Liver (tissue), 8 donors: ENCODE measurements at regions not wholly inside any gene's neighbourhood (a gene's known extent, or its start where the extent isn't known, plus 50 kb on each side); places are given as distances from the start of the nearest gene placed in this dataset.

ENCODE experiments used
- DNase-seq: peaks from one replicate; pipeline ENCODE4 v3.0.0-alpha.2; 2017; ENCODE audit warnings: low spot score
- H3K27ac ChIP-seq, 2 donors: one replicate each; pipeline ENCODE4 v1.7.0; 2013; ENCODE audit warnings: inconsistent platforms in 2 of 2, low read length in 2 of 2, control low read depth in 1 of 2, low read depth in 1 of 2, mild to moderate bottlenecking in 1 of 2
- H3K27me3 ChIP-seq, 4 donors: one replicate each; pipeline versions ENCODE4 v1.6.1 to v1.7.0; 2013; ENCODE audit warnings: low read length in 3 of 4, inconsistent platforms in 1 of 4, mild to moderate bottlenecking in 1 of 4, moderate library complexity in 1 of 4; ENCODE audit not compliant: control insufficient read depth in 4 of 4, insufficient read depth in 4 of 4
- H3K36me3 ChIP-seq, 4 donors: one replicate each; pipeline versions ENCODE4 v1.6.1 to v1.7.0; 2013; ENCODE audit warnings: low read length in 3 of 4, mild to moderate bottlenecking in 3 of 4, low read depth in 1 of 4, moderate library complexity in 1 of 4; ENCODE audit not compliant: control insufficient read depth in 4 of 4, insufficient read depth in 3 of 4
- H3K4me1 ChIP-seq, 4 donors: one replicate each; pipeline versions ENCODE4 v1.6.1 to v1.7.0; 2013; ENCODE audit warnings: low read length in 3 of 4, mild to moderate bottlenecking in 3 of 4, moderate library complexity in 1 of 4; ENCODE audit not compliant: control insufficient read depth in 4 of 4, insufficient read depth in 4 of 4
- H3K4me3 ChIP-seq, 3 donors: one replicate each; pipeline versions ENCODE4 v1.6.1 to v1.7.0; 2013; ENCODE audit warnings: low read length in 3 of 3, control low read depth in 1 of 3, low read depth in 1 of 3, mild to moderate bottlenecking in 1 of 3
- H3K9ac ChIP-seq, 2 donors: one replicate each; pipeline ENCODE4 v1.7.0; 2013; ENCODE audit warnings: low read length in 2 of 2, mild to moderate bottlenecking in 2 of 2, moderate library complexity in 2 of 2, control low read depth in 1 of 2, low read depth in 1 of 2
- H3K9me3 ChIP-seq, 4 donors: one replicate each; pipeline versions ENCODE4 v1.6.1 to v1.7.0; 2013; ENCODE audit warnings: low read length in 3 of 4; ENCODE audit not compliant: control insufficient read depth in 4 of 4
- EGR1 ChIP-seq, 2 donors: IDR thresholded peaks; 2 replicates each; pipeline ENCODE4 v1.6.1; 2016 to 2018; ENCODE audit warnings: antibody characterized with exemption in 2 of 2, low read depth in 2 of 2
- FOXA1 ChIP-seq: IDR thresholded peaks from 2 replicates; pipeline ENCODE4 v1.6.1; 2016; ENCODE audit warnings: antibody characterized with exemption
- FOXA2 ChIP-seq: IDR thresholded peaks from 2 replicates; pipeline ENCODE4 v1.6.1; 2016; ENCODE audit warnings: antibody characterized with exemption
- GABPA ChIP-seq, 2 donors: IDR thresholded peaks in 1 of 2; conservative IDR thresholded peaks in 1 of 2; 2 replicates each; pipeline ENCODE4 v1.6.1; 2016; ENCODE audit warnings: antibody characterized with exemption in 2 of 2, mild to moderate bottlenecking in 1 of 2, moderate library complexity in 1 of 2
- HNF4A ChIP-seq, 2 donors: conservative IDR thresholded peaks; 2 replicates each; pipeline ENCODE4 v1.6.1; 2016; ENCODE audit warnings: antibody characterized with exemption in 2 of 2, mild to moderate bottlenecking in 2 of 2
- HNF4G ChIP-seq: IDR thresholded peaks from 2 replicates; pipeline ENCODE4 v1.6.1; 2016; ENCODE audit warnings: antibody characterized with exemption
- NR2F2 ChIP-seq: IDR thresholded peaks from 2 replicates; pipeline ENCODE4 v1.6.1; 2016; ENCODE audit warnings: antibody characterized with exemption
- RAD21 ChIP-seq, 2 donors: IDR thresholded peaks; 2 replicates each; pipeline ENCODE4 v1.6.1; 2016; ENCODE audit warnings: antibody characterized with exemption in 2 of 2, mild to moderate bottlenecking in 2 of 2
- RXRA ChIP-seq, 2 donors: IDR thresholded peaks; 2 replicates each; pipeline ENCODE4 v1.6.1; 2017 to 2018; ENCODE audit warnings: antibody characterized with exemption in 2 of 2, mild to moderate bottlenecking in 1 of 2
- SP1 ChIP-seq: IDR thresholded peaks from 2 replicates; pipeline ENCODE4 v1.6.1; 2018; ENCODE audit warnings: antibody characterized with exemption, mild to moderate bottlenecking
- TAF1 ChIP-seq: conservative IDR thresholded peaks from 2 replicates; pipeline ENCODE4 v1.6.1; 2016; ENCODE audit warnings: antibody characterized with exemption, mild to moderate bottlenecking
- YY1 ChIP-seq: IDR thresholded peaks from 2 replicates; pipeline ENCODE4 v1.6.1; 2016; ENCODE audit warnings: antibody characterized with exemption, mild to moderate bottlenecking
- WGBS: extraction: QIAGEN DNeasy Blood & Tissue Kit; methylation state at CpG from one replicate; pipeline ENCODE4 v1.1.7; 2013; 5-methylcytosine and 5-hydroxymethylcytosine counted together
- TF ChIP-seq, protein P1 (sequence below): fragments of 150-350 bp; IDR thresholded peaks from 2 replicates; pipeline ENCODE4 v1.5.1; 2017; ENCODE audit warnings: improper control_type of control experiment, low read depth, low read length; ENCODE audit not compliant: missing input control
- TF ChIP-seq, protein P2 (sequence below): IDR thresholded peaks from 2 replicates; pipeline ENCODE4 v1.6.1; 2016; ENCODE audit warnings: antibody characterized with exemption
- TF ChIP-seq, protein P3 (sequence below): IDR thresholded peaks from 2 replicates; pipeline ENCODE4 v1.6.1; 2016; ENCODE audit warnings: antibody characterized with exemption
- TF ChIP-seq, protein P4 (sequence below): IDR thresholded peaks from 2 replicates; pipeline ENCODE4 v1.6.1; 2016; ENCODE audit warnings: antibody characterized with exemption, mild to moderate bottlenecking
- donor health status: healthy.
- donor health status: healthy.
- donor health status: healthy.
- donor health status: healthy.
- donor health status: healthy.

DNA sequence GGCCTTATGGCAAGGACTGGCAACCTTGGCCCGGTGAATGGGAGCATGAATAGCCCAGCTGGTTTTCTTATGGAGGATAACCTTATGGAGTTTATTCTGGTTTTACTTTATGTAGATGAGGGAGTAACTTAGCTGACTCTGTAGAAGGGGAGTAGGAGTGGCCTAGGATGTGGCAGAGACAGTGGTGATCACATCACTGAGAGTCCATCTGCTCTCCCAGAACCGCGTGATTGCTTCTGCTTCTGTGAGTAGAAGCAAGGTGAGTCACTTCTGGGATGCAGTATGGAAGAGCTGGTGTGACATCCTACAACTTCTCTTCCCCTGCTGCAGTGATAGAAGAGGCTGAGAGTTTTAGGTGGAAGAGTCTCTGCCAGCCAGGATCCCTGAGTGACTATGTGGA, 129.2 kb downstream of the RPS24 start:
- H3K9ac ChIP-seq: no peak overlapping the region
- peaks cover 0 to 3% (median under 1%) of the 10 kb centered on the region in 4 donors for H3K9me3 ChIP-seq
- TF ChIP-seq SP1 (no peak), EGR1 (IDR thresholded peaks at IDR 0.05; ENCODE audit: low read depth in 2 of 2) (no peak), FOXA1 (no peak), FOXA2 (no peak), YY1 (no peak), TAF1 (no peak), RXRA (IDR thresholded peaks at IDR 0.05) (no peak), HNF4G (no peak), GABPA (IDR thresholded peaks at IDR 0.05 in 1 of 2, conservative IDR thresholded peaks at IDR 0.05 in 1 of 2) (no peak)
- TF ChIP-seq, protein P1, sequence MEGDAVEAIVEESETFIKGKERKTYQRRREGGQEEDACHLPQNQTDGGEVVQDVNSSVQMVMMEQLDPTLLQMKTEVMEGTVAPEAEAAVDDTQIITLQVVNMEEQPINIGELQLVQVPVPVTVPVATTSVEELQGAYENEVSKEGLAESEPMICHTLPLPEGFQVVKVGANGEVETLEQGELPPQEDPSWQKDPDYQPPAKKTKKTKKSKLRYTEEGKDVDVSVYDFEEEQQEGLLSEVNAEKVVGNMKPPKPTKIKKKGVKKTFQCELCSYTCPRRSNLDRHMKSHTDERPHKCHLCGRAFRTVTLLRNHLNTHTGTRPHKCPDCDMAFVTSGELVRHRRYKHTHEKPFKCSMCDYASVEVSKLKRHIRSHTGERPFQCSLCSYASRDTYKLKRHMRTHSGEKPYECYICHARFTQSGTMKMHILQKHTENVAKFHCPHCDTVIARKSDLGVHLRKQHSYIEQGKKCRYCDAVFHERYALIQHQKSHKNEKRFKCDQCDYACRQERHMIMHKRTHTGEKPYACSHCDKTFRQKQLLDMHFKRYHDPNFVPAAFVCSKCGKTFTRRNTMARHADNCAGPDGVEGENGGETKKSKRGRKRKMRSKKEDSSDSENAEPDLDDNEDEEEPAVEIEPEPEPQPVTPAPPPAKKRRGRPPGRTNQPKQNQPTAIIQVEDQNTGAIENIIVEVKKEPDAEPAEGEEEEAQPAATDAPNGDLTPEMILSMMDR: no peak
- TF ChIP-seq, protein P2, sequence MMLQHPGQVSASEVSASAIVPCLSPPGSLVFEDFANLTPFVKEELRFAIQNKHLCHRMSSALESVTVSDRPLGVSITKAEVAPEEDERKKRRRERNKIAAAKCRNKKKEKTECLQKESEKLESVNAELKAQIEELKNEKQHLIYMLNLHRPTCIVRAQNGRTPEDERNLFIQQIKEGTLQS: no peak
- H3K36me3 ChIP-seq: no peaks in the 10 kb centered on the region
- no peaks in the 10 kb centered on the region for H3K4me1 ChIP-seq
- 94% methylated on average over 3 of the region's 3 CpGs for WGBS
- no peaks in the 10 kb centered on the region for H3K27me3 ChIP-seq
- no peak overlapping the region for H3K27ac ChIP-seq
- no peak overlapping the region for H3K4me3 ChIP-seq
- DNase-seq: no peak

DNA sequence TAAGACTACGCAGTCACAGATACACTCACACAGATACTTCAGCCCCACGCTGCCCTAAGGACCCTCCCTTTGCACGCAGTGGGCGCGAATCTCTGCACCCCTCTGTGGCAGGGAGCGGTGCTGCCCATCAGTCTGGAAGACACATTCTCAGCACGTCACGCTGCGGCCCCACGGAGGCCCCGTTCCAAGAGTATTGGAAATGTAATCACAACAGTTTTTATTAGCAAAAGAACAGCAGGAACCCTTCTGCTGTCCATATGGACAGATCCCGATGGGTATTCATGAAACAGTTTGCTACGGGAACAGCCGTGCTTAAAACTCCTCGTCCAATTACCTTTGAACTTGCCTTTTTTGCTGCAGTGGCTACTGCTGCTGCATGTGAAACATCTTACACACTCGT, 131.0 kb downstream of the RPS24 start:
- H3K9me3 ChIP-seq: peaks cover 0 to 3% (median under 1%) of the 10 kb centered on the region in 4 donors
- DNase-seq: no peak
- no peak overlapping the region for H3K27ac ChIP-seq
- no peak overlapping the region for H3K9ac ChIP-seq
- H3K4me3 ChIP-seq: no peak overlapping the region
- H3K27me3 ChIP-seq: no peaks in the 10 kb centered on the region
- TF ChIP-seq FOXA2 (no peak), RXRA (IDR thresholded peaks at IDR 0.05) (no peak), HNF4G (no peak), RAD21 (IDR thresholded peaks at IDR 0.05) (no peak), NR2F2 (no peak), FOXA1 (no peak), TAF1 (no peak), HNF4A (conservative IDR thresholded peaks at IDR 0.05) (no peak), YY1 (no peak), EGR1 (IDR thresholded peaks at IDR 0.05; ENCODE audit: low read depth in 2 of 2) (no peak), GABPA (IDR thresholded peaks at IDR 0.05 in 1 of 2, conservative IDR thresholded peaks at IDR 0.05 in 1 of 2) (no peak), SP1 (no peak)
- TF ChIP-seq, protein P3, sequence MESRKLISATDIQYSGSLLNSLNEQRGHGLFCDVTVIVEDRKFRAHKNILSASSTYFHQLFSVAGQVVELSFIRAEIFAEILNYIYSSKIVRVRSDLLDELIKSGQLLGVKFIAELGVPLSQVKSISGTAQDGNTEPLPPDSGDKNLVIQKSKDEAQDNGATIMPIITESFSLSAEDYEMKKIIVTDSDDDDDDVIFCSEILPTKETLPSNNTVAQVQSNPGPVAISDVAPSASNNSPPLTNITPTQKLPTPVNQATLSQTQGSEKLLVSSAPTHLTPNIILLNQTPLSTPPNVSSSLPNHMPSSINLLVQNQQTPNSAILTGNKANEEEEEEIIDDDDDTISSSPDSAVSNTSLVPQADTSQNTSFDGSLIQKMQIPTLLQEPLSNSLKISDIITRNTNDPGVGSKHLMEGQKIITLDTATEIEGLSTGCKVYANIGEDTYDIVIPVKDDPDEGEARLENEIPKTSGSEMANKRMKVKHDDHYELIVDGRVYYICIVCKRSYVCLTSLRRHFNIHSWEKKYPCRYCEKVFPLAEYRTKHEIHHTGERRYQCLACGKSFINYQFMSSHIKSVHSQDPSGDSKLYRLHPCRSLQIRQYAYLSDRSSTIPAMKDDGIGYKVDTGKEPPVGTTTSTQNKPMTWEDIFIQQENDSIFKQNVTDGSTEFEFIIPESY: no peak
- TF ChIP-seq, protein P4, sequence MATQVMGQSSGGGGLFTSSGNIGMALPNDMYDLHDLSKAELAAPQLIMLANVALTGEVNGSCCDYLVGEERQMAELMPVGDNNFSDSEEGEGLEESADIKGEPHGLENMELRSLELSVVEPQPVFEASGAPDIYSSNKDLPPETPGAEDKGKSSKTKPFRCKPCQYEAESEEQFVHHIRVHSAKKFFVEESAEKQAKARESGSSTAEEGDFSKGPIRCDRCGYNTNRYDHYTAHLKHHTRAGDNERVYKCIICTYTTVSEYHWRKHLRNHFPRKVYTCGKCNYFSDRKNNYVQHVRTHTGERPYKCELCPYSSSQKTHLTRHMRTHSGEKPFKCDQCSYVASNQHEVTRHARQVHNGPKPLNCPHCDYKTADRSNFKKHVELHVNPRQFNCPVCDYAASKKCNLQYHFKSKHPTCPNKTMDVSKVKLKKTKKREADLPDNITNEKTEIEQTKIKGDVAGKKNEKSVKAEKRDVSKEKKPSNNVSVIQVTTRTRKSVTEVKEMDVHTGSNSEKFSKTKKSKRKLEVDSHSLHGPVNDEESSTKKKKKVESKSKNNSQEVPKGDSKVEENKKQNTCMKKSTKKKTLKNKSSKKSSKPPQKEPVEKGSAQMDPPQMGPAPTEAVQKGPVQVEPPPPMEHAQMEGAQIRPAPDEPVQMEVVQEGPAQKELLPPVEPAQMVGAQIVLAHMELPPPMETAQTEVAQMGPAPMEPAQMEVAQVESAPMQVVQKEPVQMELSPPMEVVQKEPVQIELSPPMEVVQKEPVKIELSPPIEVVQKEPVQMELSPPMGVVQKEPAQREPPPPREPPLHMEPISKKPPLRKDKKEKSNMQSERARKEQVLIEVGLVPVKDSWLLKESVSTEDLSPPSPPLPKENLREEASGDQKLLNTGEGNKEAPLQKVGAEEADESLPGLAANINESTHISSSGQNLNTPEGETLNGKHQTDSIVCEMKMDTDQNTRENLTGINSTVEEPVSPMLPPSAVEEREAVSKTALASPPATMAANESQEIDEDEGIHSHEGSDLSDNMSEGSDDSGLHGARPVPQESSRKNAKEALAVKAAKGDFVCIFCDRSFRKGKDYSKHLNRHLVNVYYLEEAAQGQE: no peak
- TF ChIP-seq, protein P1: no peak
- no peaks in the 10 kb centered on the region for H3K36me3 ChIP-seq
- 87% methylated on average over 16 of the region's 16 CpGs for whole genome bisulfite sequencing
- no peaks in the 10 kb centered on the region for H3K4me1 ChIP-seq
